B cell (primary cell): ENCODE measurements at regions not wholly inside any gene's neighbourhood (a gene's known extent, or its start where the extent isn't known, plus 50 kb on each side); places are given as distances from the start of the nearest gene placed in this dataset.

ENCODE experiments used
- ATAC-seq: fragments of 200-7000 bp; cut with Tn5 transposase; one replicate; pipeline ENCODE4 v1.10.0; 2021; ENCODE audit warnings: low read depth, mild to moderate bottlenecking, moderate number of reproducible peaks, moderate library complexity
- CTCF ChIA-PET: fragments of 350-600 bp; sonication (Branson Sonifier 250); formaldehyde crosslinking; loops from one replicate; lab custom pipeline; 2021; ENCODE audit warnings: antibody characterized with exemption, inconsistent platforms; lab: Charles Lee
- POLR2A ChIA-PET: fragments of 350-600 bp; sonication (Branson Sonifier 250); formaldehyde crosslinking; loops from one replicate; lab custom pipeline; 2021; ENCODE audit warnings: antibody characterized with exemption; lab: Charles Lee
- DNase-seq: peaks from one replicate; pipeline ENCODE4 v3.0.0; 2013
- H2AFZ ChIP-seq: 2 replicates; pipeline ENCODE4 v1.6.1; 2012; ENCODE audit warnings: mild to moderate bottlenecking, low read depth, low read length; ENCODE audit not compliant: insufficient read depth, poor library complexity, severe bottlenecking
- H3K27ac ChIP-seq, 2 donors: 1 replicate in 1 of 2; 2 replicates in 1 of 2; pipeline ENCODE4 v1.5.1; 2012 to 2013; ENCODE audit warnings: low read length in 2 of 2, mild to moderate bottlenecking in 2 of 2, moderate library complexity in 1 of 2
- H3K27me3 ChIP-seq, 4 experiments: fragments of 200-600 bp in 1 of 4; sonication (generic) in 1 of 4; replicated peaks in 1 of 4; 1 replicate in 2 of 4; 2 replicates in 2 of 4; pipeline versions ENCODE4 v1.6.1 to v1.7.0; 2013 to 2016; ENCODE audit warnings: low read length in 3 of 4, mild to moderate bottlenecking in 2 of 4, mixed read lengths in 1 of 4, moderate library complexity in 1 of 4; ENCODE audit not compliant: insufficient read depth in 4 of 4, control insufficient read depth in 3 of 4; ENCODE audit errors: control extremely low read depth in 1 of 4
- H3K36me3 ChIP-seq, 2 experiments: replicated peaks in 1 of 2; 1 replicate in 1 of 2; 2 replicates in 1 of 2; pipeline versions ENCODE4 v1.6.1 to v1.7.1; 2013; ENCODE audit warnings: low read length in 1 of 2; ENCODE audit not compliant: insufficient read depth in 2 of 2, control insufficient read depth in 1 of 2; ENCODE audit errors: control extremely low read depth in 1 of 2, extremely low read depth in 1 of 2
- H3K4me1 ChIP-seq, 2 donors: fragments of 200-600 bp in 1 of 2; sonication (generic) in 1 of 2; 1 replicate in 1 of 2; 2 replicates in 1 of 2; pipeline versions ENCODE4 v1.5.1 to v1.6.1; 2013 to 2017; ENCODE audit warnings: low read length in 2 of 2; ENCODE audit not compliant: control insufficient read depth in 2 of 2, insufficient read depth in 2 of 2
- H3K4me2 ChIP-seq: replicated peaks from 2 replicates; pipeline ENCODE3; 2012; ENCODE audit warnings: mild to moderate bottlenecking, low read depth, low read length; ENCODE audit not compliant: poor library complexity, severe bottlenecking
- H3K4me3 ChIP-seq, 5 experiments: fragments of 200-600 bp in 1 of 5; sonication (generic) in 1 of 5; 1 replicate in 3 of 5; 2 replicates in 2 of 5; pipeline versions ENCODE4 v1.5.1 to v1.7.0; 2011 to 2016; ENCODE audit warnings: low read length in 4 of 5, mild to moderate bottlenecking in 4 of 5, low read depth in 2 of 5, control low read depth in 1 of 5, moderate library complexity in 1 of 5; ENCODE audit not compliant: insufficient read depth in 1 of 5; ENCODE audit errors: control extremely low read depth in 1 of 5, extremely low read depth in 1 of 5
- H3K79me2 ChIP-seq: fragments of 200-600 bp; sonication (generic); one replicate; pipeline ENCODE4 v1.6.0; 2016; ENCODE audit warnings: low read length; ENCODE audit not compliant: control insufficient read depth, insufficient read depth
- H3K9ac ChIP-seq: fragments of 200-600 bp; sonication (generic); 2 replicates; pipeline ENCODE4 v1.6.1; 2017; ENCODE audit warnings: mild to moderate bottlenecking, low read length, moderate library complexity
- H3K9me3 ChIP-seq, 3 donors: one replicate each; pipeline versions ENCODE4 v1.6.1 to v1.7.1; 2013; ENCODE audit warnings: low read length in 2 of 3; ENCODE audit not compliant: control insufficient read depth in 2 of 3, insufficient read depth in 1 of 3; ENCODE audit errors: control extremely low read depth in 1 of 3
- H4K20me1 ChIP-seq: 2 replicates; pipeline ENCODE4 v1.6.0; 2012; ENCODE audit warnings: mild to moderate bottlenecking, low read length; ENCODE audit not compliant: insufficient read depth, control insufficient read depth, poor library complexity, severe bottlenecking
- H3K27ac Mint-ChIP-seq: one replicate; pipeline ENCODE4 v1.8.0; 2021; ENCODE audit warnings: mixed read lengths
- H3K27me3 Mint-ChIP-seq: one replicate; pipeline ENCODE4 v1.8.0; 2021; ENCODE audit warnings: mixed read lengths
- H3K4me1 Mint-ChIP-seq: one replicate; pipeline ENCODE4 v1.8.0; 2021; ENCODE audit warnings: mixed read lengths
- H3K4me3 Mint-ChIP-seq: one replicate; pipeline ENCODE4 v1.8.0; 2021; ENCODE audit warnings: mixed read lengths
- H3K9me3 Mint-ChIP-seq: one replicate; pipeline ENCODE4 v1.8.0; 2022; ENCODE audit warnings: mixed read lengths; ENCODE audit not compliant: insufficient read depth
- EZH2 ChIP-seq: IDR thresholded peaks from 2 replicates; pipeline ENCODE4 v1.6.1; 2012; ENCODE audit warnings: borderline replicate concordance, low read depth, mild to moderate bottlenecking, moderate library complexity, low read length; ENCODE audit not compliant: insufficient read depth, poor library complexity, severe bottlenecking
- WGBS: methylation state at CpG from one replicate; pipeline ENCODE4 v1.1.5; 2013; ENCODE audit warnings: missing lambda C conversion rate; ENCODE audit not compliant: insufficient coverage; 5-methylcytosine and 5-hydroxymethylcytosine counted together
- intact Hi-C: fragments of 100-400 bp; cut with micrococcal nuclease; formaldehyde crosslinking; loops from one replicate; pipeline ENCODE4 v1.10.0; 2022
- TF ChIP-seq, protein P1 (sequence below): fragments of 200-600 bp; IDR thresholded peaks from one replicate; pipeline ENCODE4 v1.8.0; 2022; ENCODE audit warnings: antibody characterized with exemption, mild to moderate bottlenecking

DNA sequence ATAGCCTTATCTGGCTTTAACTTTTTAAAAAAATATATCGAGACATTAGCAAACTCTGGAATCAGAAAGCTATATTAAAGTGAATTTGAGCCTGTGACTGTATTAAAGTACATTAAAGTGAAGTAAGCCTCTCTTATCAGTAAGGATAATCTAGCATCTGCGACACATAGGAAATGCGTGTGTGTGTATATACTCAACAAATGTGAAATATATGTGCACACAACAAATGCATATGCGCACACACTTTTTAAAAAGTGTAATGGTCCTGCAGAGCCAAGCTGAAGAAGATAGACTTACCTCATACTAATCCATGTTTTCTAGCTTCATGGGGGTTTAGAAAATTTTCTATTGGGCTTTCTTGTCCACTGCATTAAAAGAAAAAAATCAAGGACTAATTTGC lies 437.1 kb downstream of the ZIC1 start:
- Histone ChIP-seq H3K27ac (no peak overlapping the region), H2AFZ (no peak overlapping the region), H4K20me1 (no peaks in the 10 kb centered on the region), H3K9me3 (no peaks in the 10 kb centered on the region), H3K4me1 (no peaks in the 10 kb centered on the region), H3K27me3 (no peaks in the 10 kb centered on the region), H3K79me2 (no peaks in the 10 kb centered on the region), H3K9ac (no peak overlapping the region), H3K4me2 (no peak overlapping the region), H3K36me3 (no peaks in the 10 kb centered on the region), H3K4me3 (no peak overlapping the region)
- no CpG with 5 or more reads among the region's 4 CpGs for WGBS
- no peak for TF ChIP-seq EZH2
- TF ChIP-seq, protein P1, sequence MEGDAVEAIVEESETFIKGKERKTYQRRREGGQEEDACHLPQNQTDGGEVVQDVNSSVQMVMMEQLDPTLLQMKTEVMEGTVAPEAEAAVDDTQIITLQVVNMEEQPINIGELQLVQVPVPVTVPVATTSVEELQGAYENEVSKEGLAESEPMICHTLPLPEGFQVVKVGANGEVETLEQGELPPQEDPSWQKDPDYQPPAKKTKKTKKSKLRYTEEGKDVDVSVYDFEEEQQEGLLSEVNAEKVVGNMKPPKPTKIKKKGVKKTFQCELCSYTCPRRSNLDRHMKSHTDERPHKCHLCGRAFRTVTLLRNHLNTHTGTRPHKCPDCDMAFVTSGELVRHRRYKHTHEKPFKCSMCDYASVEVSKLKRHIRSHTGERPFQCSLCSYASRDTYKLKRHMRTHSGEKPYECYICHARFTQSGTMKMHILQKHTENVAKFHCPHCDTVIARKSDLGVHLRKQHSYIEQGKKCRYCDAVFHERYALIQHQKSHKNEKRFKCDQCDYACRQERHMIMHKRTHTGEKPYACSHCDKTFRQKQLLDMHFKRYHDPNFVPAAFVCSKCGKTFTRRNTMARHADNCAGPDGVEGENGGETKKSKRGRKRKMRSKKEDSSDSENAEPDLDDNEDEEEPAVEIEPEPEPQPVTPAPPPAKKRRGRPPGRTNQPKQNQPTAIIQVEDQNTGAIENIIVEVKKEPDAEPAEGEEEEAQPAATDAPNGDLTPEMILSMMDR = no peak
- intact Hi-C loops = no loop called here
- Mint-ChIP-seq H3K4me1 (no peaks in the 10 kb centered on the region), H3K4me3 (no peak overlapping the region), H3K9me3 (no peaks in the 10 kb centered on the region), H3K27ac (no peak overlapping the region), H3K27me3 (no peaks in the 10 kb centered on the region)
- no peak for DNase-seq
- POLR2A ChIA-PET = no interaction called here
- ATAC-seq = no peak
- CTCF ChIA-PET = no interaction called here

DNA sequence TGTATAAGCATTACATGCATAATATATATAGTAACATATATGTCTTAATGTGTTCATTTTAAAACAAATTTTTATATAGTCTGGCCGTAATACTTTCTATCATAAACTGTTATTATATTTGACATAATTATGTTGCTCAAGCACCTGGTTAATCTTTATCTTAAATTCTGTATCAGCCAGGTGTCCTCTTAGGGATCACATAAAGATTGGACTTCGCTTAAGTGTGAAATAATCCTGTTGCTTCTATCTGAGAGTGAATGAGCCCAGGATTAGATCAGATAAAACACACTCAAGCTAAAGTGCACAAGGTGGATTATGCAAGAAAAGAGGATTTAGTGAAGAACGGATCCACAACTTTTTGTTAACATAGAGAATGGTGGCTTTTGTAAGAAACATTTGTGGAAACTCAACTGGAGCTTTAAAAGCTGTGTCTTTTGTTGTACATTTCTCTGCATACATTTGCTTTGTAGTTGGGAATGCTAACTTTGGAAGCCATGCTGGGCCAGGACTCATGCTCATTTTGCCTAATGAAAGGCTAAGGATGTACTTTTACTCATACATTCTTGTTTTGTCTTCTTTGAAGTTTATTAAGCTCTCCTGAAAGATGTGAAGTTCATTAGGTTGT lies 437.8 kb downstream of the ZIC1 start:
- CTCF ChIA-PET = no interaction called here
- Histone ChIP-seq H3K9ac (no peak overlapping the region), H4K20me1 (no peaks in the 10 kb centered on the region), H3K79me2 (no peaks in the 10 kb centered on the region), H3K4me3 (no peak overlapping the region), H3K27ac (no peak overlapping the region), H3K4me1 (no peaks in the 10 kb centered on the region), H2AFZ (no peak overlapping the region), H3K36me3 (no peaks in the 10 kb centered on the region), H3K9me3 (no peaks in the 10 kb centered on the region), H3K4me2 (no peak overlapping the region), H3K27me3 (no peaks in the 10 kb centered on the region)
- 100% methylated on average over 1 of the region's 3 CpGs for WGBS
- no peaks in the 10 kb centered on the region for H3K9me3 Mint-ChIP-seq
- H3K27ac Mint-ChIP-seq = no peak overlapping the region
- H3K4me1 Mint-ChIP-seq = no peaks in the 10 kb centered on the region
- POLR2A ChIA-PET = no interaction called here
- no peaks in the 10 kb centered on the region for H3K27me3 Mint-ChIP-seq
- H3K4me3 Mint-ChIP-seq = no peak overlapping the region
- intact Hi-C loops = no loop called here
- ATAC-seq (no peak), DNase-seq (no peak)
- no peak for TF ChIP-seq EZH2
- TF ChIP-seq, protein P1 = no peak
